Endometrium (tissue), 2 donors: ENCODE measurements at regions not wholly inside any gene's neighbourhood (a gene's known extent, or its start where the extent isn't known, plus 50 kb on each side); places are given as distances from the start of the nearest gene placed in this dataset.

Experiments used
- FAIRE-seq: peaks from 2 replicates; lab custom pipeline; 2012; peaks lifted over from hg19 to GRCh38; lab: Jason Lieb, UNC
- donor health status: control.
- donor health status: control.

- no peak for FAIRE-seq
Measured at GRCh38 chr10:123496375-123496774, 169.8 kb upstream of the GPR26 start.

- FAIRE-seq: no peak
Measured at GRCh38 chr10:123496996-123497660, 169.0 kb upstream of the GPR26 start.

- no peak for FAIRE-seq
Measured at GRCh38 chr10:123500110-123500509, 166.0 kb upstream of the GPR26 start.

DNA sequence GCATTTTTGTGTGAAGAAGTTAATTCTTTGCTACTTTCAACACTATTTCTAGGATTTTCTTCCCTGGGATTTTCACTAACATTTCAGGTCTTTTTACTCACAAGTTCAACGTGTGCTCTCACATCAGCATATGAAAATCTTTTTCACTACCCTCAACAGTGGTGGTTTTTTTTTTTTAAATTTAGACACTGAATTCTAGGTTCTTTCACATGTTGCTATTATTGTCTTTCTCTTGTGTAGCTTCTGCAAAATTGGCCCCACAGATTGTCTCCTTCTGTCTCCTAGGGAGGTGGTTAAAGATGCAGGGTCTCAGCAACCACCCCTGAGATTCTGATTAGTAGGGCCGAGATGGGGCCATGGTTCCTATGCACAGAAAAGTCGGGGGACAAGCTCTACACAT, 165.0 kb upstream of the GPR26 start:
- FAIRE-seq: no peak

DNA sequence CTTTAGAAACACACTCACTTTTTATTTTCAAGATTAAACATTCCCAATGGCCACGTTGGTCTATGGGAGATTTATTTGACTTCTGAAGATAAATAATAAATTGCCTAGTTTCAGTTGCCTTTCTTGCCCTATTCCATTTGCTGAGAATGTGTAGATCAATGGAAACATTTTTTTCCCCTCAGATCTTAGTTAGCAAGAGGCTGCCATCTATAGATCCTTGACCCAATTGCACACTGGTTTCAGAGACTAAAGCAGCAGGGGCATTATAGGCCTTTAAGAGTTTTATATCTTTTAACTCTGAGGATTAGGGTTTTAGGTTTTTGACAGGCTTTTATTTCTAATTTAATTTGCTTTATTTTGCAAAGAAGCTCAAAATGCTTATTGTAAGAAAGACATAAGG, 163.2 kb upstream of the GPR26 start:
- FAIRE-seq: no peak

GRCh38 chr10:123506455-123506854, 159.7 kb upstream of the GPR26 start:
- FAIRE-seq: no peak

- no peak for FAIRE-seq
Measured at GRCh38 chr10:123507298-123507697, 158.9 kb upstream of the GPR26 start.

DNA sequence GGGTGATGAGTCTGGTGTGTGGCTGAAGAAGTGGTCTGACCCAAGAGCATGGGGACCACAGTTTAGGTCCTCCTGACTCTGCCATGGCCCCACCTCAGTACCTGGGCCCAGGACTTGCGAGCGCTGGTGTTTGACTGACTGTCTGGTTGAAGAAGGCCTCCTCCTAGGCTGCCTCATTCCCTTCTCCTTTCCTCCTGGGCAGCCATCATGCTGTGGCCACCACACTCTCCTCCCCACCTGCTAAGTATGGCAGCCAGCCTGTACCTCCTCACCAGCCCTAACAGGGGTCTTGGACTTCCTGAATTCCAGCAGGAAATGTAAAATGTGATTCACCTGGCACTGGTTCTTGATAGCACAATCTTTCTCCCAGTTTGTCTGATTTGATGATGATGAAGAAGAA, 156.8 kb upstream of the GPR26 start:
- FAIRE-seq: no peak

GRCh38 chr10:123512901-123513775, 153.0 kb upstream of the GPR26 start:
- FAIRE-seq: no peak

GRCh38 chr10:123513870-123514269, 152.3 kb upstream of the GPR26 start:
- FAIRE-seq: no peak

- FAIRE-seq: no peak
Measured at GRCh38 chr10:123514996-123515395, 151.2 kb upstream of the GPR26 start.

- FAIRE-seq: no peak
Measured at GRCh38 chr10:123515661-123516060, 150.5 kb upstream of the GPR26 start.

DNA sequence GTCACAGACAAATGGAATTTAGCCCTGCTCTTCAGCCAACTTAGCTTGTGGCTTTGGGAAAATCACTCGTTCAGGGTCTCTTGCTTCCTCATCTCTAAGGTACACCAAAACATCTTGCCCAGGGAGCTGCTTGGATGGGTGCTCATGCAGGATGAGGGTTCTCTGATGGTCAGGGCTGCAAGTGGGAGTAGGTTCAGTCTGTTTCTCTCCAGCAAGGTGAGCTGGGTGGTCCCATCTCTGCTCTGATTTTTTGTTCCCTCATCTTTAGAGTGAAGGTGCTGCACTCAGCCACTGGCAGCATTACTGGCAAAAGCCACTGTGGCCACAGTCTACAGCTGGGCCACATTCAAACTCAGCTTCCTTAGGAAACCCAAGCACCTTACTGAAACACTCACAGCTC, 149.9 kb upstream of the GPR26 start:
- FAIRE-seq: no peak

DNA sequence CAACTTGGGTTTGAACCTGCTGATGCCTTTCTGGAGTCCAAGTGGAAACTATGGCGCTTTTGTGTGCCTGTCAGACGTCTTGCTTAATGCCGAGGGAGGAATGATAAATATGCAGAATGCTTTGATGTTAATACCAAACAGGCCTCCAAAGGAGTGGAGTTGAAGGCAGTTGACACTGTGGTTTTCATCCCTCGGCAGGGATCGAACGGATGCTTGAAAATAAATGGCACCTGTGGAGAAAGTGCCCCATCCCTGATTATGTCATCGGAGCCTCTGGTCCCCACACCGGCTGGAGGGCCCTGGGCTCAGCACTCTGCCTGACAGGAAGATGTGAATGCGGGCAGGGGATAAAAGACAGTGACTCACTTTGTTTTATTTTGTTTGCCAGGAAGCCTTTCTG, 148.7 kb upstream of the GPR26 start:
- no peak for FAIRE-seq

- FAIRE-seq: no peak
Measured at GRCh38 chr10:123517901-123518300, 148.3 kb upstream of the GPR26 start.

- FAIRE-seq: no peak
Measured at GRCh38 chr10:123518765-123519164, 147.4 kb upstream of the GPR26 start.

DNA sequence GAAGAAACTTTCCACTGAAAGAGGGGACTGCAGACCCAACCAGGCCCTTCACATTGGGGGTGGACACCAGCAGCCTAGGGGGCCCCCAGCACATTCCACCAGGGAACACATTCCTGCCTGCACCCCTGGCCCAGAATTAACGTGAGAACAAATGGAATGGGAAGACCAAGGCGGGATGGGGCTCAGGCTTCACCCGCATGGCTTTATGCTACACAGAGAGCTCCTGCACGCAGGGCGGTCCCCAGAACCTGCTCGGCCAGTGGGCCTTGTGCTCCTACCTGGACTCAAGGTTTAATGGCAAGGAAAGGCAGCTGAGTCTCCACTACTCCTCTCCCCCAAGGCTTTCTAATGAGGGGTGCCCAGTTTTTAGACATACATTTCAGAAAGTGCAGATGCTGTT, 146.3 kb upstream of the GPR26 start:
- FAIRE-seq: no peak

- no peak for FAIRE-seq
Measured at GRCh38 chr10:123521076-123521475, 145.1 kb upstream of the GPR26 start.

DNA sequence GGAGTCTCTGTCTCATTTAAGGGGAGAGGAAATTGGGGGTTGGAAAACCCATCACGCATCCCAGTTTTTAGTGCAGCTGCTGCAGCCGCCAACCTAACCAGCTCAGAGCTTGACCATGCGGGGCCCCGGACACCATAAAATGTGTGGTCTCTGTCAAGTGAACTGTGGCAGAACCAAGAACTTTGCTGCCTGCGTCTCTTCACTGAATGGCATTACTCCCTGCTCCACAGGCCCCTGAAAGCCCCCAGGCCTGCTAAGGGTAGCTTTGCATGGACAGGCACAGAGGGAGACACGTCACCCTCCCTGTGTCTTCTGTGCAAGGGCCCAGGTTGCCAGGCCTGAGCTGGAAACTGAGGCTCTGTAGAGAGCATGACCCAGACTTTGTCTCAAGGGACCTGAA, 144.6 kb upstream of the GPR26 start:
- FAIRE-seq: no peak

- no peak for FAIRE-seq
Measured at GRCh38 chr10:123522702-123523312, 143.3 kb upstream of the GPR26 start.

DNA sequence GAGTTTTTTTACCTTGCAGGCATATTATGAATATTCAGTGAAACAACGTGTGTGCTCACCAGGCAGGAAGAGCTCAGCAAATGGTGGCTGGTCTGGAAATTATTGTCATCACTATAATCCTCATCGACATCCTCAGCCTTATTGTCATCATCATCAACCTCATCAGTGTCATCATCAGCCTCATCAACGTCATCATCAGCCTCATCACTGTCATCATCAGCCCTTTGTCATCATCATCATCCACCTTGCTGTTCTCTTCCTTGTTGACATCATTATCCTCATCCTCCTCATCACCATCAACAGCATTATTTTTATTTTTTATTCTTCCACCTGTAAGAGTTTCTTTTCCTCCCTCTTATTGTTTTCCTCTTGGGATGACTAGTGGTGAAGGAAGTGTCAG, 142.3 kb upstream of the GPR26 start:
- FAIRE-seq: no peak

- no peak for FAIRE-seq
Measured at GRCh38 chr10:123526356-123527064, 139.6 kb upstream of the GPR26 start.

GRCh38 chr10:123527151-123527550, 139.0 kb upstream of the GPR26 start:
- no peak for FAIRE-seq
